Hindlimb muscle (tissue), 1 donor: ENCODE measurements at regions not wholly inside any gene's neighbourhood (a gene's known extent, or its start where the extent isn't known, plus 50 kb on each side); places are given as distances from the start of the nearest gene placed in this dataset.

ENCODE experiments used
- DNase-seq: peaks from one replicate; pipeline ENCODE4 v3.0.0-alpha.2; 2013

DNA sequence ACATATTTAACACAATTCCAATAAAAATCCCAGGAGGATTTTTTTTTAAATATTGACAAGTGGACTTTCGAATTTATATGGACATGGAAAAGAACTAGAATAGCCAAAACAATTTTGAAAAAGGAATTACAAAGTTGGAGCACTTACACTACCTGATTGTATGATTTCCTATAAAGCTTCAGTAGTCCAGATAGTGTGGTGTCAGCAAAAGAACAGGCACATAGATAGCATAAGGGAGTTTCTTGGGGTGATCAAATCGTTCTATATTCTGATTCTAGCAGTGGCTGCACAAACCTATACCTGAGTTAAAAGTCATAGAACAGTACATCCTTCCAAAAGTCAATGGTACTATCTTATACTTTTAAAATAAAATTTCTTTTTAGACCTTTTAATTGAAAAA, 66.4 kb upstream of the CES5A start:
- DNase-seq, result no peak

DNA sequence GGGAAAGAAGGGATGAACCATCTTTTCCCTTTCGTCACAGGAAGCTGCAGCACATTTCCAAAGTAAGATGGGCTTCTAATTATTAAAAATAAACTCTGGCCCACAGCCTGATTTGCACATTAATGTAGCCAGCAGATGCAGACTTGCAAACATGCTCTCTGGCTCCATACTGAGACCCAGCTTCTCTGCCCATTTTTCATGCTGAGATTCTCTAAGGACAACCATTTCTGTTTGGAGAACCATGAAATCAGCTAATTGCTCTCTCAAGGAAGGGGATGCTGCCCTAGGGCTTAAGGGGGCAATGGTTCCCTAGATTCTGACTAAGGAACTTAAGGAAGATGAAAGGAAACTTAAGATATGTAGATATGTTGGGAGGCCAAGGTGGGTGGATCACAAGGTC, 63.0 kb upstream of the CES5A start:
- no peak for DNase-seq

DNA sequence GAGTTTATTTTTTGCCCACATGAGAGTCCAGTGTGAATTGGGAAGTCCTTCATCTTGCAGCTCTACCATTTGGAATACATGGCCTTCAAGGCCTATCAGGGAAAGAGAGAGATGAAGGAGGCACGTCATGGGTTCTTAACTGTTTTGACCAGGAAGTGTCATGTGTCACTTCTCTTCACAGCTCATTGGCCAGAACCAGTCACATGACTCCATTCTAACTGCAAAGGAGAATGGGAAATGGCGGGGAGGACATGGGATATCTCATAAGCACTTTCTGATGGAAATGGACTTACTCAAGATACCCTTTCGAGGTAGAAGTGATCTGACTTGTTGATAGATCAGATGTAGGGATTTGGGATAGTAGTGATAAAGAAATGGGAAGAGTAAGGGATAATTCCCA, 57.9 kb upstream of the CES5A start:
- DNase-seq, result no peak

DNA sequence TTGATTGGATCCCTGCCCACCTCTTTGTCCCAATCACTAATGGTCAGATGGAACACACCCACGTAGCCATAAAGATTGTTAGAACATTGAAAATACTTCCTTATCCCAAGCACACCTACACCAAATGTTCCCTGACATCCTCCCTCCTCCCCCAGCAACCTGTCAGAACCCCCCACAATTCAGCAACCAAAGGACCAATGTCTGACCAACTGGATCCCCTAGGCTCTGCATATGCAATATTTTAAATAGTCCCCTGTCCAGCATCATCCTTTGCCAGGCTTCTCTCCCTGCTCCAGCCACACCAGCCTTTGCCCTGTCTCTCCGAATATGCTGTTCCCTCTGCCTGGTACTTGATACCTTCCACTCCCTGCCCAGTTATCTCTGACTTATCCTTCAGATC, 54.9 kb upstream of the CES5A start:
- DNase-seq, result no peak

DNA sequence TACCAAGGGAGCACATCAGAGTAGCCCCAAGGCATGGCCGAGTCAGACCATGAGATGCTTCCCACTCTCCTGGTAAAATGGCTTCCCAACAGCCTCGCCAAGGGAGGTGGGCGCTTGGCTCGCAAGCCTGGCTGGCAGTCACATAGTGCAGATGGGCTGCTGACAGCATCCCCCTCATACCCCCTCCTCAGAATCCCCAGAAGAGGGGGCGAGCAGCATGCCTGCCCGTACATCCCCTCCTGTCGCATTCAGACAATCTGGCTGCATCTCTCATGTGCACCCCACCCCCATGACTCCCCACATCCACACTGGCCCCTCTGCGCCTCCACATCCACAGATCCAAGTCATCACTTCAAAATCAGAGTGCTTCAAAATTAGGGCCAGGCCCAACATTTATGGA, 54.0 kb upstream of the CES5A start:
- DNase-seq, result no peak

DNA sequence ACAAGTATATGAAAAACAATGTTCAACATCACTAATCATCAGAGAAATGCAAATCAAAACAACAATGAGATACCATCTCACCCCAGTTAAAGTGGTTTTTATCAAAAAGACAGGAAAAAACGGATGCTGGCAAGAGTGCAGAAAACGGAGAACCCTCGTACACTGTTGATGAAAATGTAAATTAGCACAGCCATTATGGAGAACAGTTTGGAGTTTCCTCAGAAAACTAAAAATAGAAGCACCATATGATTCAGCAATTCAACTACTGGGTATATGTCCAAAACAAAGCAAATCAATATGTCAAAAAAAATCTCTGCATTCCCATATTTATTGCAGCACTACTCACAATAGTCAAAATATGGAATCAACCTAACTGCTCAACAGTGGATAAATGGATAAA, 50.1 kb upstream of the CES5A start:
- no peak for DNase-seq
